Activated naive CD4-positive, alpha-beta T cell treated with anti-CD3 and anti-CD28 coated beads, Interleukin-2, amount 50 U/mL, for 24 hours (primary cell): ENCODE measurements at regions not wholly inside any gene's neighbourhood (a gene's known extent, or its start where the extent isn't known, plus 50 kb on each side); places are given as distances from the start of the nearest gene placed in this dataset.

Experiments used
- H3K27ac Mint-ChIP-seq: one replicate; pipeline ENCODE4 v1.8.0; 2021; ENCODE audit warnings: mild to moderate bottlenecking, mixed read lengths
- H3K27me3 Mint-ChIP-seq: one replicate; pipeline ENCODE4 v1.8.0; 2021; ENCODE audit warnings: mixed read lengths
- H3K36me3 Mint-ChIP-seq: one replicate; pipeline ENCODE4 v1.8.0; 2021; ENCODE audit warnings: mixed read lengths
- H3K4me1 Mint-ChIP-seq: one replicate; pipeline ENCODE4 v1.8.0; 2021; ENCODE audit warnings: mixed read lengths
- H3K4me3 Mint-ChIP-seq: one replicate; pipeline ENCODE4 v1.8.0; 2021; ENCODE audit warnings: mild to moderate bottlenecking, mixed read lengths
- H3K9me3 Mint-ChIP-seq: one replicate; pipeline ENCODE4 v1.8.0; 2021; ENCODE audit warnings: mixed read lengths

DNA sequence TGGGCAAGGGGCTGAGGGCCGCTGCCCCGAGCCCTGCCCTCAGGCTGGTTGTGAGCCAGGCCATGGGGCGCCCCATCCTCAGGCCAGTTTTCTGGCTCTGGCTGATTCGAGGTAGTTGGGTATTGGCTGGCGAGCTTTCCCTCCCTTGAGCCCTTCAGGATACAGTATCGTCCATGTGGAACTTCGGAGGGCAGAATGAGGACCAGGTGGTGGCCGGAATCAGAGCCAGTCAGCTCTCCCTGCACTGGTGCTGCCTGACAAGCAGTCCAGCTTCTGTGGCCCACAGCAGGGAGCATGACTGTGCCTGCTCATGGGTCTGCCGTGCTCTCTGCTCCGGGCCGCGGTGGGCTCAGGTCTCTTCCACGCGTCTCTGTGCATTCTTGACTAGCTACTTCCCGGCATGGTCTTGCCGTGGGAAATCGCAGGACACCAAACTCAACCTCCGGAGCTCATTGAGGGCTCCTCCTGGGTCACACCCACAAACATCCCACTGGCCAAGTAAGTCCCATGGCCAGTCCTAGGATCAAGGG is 1289.3 kb downstream of the BRD1 start:
- Mint-ChIP-seq H3K27ac (no peak overlapping the region), H3K27me3 (no peaks in the 10 kb centered on the region), H3K9me3 (no peaks in the 10 kb centered on the region), H3K36me3 (no peaks in the 10 kb centered on the region), H3K4me1 (no peaks in the 10 kb centered on the region), H3K4me3 (no peak overlapping the region)

DNA sequence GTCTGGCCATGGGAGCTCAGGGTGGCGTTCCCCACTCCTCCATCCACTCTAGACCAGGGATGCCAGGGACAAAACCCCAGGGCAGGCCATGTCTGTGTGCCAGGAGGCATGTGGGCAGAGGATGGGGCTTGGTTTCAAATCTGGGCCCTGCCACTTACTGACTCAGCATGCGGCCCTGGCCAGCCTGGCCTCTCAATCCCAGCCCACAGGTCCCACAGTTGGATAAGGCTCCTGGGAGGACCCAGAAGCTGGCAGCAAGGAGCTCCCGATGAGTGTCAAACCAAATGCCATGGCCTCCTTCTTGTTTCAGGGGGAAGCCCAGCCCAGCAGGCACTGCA is 1290.4 kb downstream of the BRD1 start:
- Mint-ChIP-seq H3K4me1 (no peaks in the 10 kb centered on the region), H3K27ac (no peak overlapping the region), H3K4me3 (no peak overlapping the region), H3K36me3 (no peaks in the 10 kb centered on the region), H3K27me3 (no peaks in the 10 kb centered on the region), H3K9me3 (no peaks in the 10 kb centered on the region)

DNA sequence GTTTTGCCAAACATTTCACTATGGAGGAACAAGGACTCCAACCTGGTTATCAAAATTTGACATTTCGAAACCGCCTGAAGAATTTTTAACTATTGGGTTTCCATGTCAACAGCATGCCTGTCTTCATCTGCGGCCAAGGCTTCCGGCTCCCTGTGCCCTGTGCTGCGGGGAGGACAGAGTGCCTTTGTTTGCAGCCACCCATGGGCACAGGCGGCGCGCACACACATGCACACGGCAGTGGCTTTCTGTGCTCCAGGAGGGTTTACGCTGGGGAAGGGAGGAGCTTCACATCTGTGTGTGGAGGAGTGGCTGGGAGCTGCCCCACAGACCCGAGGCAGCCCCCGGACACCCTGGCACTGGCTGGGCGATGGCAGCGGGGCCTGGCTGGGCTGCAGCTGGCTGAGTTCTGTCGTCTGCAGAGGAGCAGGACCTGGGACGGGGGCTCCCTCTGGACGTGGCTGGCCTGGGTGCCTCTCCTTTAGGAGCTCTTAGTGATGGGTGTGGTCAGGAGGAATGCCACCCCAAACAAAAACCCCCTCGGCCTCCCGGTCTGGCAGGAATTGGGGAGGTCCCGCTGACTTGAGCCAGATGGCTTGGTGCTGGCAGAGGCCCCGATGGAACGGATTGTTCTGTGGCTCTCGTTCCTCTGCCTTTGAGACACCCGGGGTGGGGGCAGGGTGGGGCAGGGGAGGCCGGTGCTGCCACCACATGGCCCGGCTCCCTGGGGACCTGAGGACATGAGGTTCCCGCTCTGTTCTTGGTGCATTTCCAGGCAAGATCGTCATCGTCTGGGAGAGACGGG is 1290.9 kb downstream of the BRD1 start:
- Mint-ChIP-seq H3K4me1 (no peaks in the 10 kb centered on the region), H3K27me3 (no peaks in the 10 kb centered on the region)

DNA sequence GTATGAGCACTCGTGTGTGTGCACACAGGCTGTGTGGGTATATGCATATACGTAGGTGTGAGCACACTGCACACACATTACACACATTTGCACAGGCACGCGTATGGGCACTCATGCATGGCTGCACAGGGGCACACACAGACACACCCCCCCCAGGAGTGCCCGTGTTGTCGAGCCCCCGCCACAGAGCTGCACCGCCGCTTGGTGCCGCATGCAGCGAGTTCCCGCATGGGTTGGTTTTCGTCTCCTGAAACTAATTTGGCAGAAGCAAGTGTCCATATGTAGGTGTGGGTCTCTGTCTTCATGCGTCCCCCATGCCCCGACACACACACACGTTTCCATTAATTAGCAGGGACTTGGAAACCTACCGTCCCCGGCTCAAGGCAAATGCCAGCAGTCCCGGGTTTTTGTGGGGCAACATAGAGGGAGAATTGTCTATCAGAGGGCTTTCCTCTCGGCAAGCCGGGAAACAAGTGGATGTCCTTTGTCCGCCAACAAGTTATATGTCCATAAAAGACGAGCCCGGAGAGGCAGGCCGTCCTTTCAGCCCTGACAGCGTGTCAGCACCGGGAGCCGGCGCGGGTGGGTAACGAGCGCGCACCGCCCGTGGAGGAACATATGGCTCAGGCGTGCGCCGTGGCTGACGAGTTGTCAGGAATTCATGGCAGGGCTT is 1291.7 kb downstream of the BRD1 start:
- H3K27me3 Mint-ChIP-seq = no peaks in the 10 kb centered on the region
- H3K36me3 Mint-ChIP-seq = no peaks in the 10 kb centered on the region

More for the DNA sequence above, 1290.9 kb downstream of the BRD1 start:
- H3K36me3 Mint-ChIP-seq = no peaks in the 10 kb centered on the region
- no peak overlapping the region for H3K27ac Mint-ChIP-seq
- no peak overlapping the region for H3K4me3 Mint-ChIP-seq
- H3K9me3 Mint-ChIP-seq = no peaks in the 10 kb centered on the region

DNA sequence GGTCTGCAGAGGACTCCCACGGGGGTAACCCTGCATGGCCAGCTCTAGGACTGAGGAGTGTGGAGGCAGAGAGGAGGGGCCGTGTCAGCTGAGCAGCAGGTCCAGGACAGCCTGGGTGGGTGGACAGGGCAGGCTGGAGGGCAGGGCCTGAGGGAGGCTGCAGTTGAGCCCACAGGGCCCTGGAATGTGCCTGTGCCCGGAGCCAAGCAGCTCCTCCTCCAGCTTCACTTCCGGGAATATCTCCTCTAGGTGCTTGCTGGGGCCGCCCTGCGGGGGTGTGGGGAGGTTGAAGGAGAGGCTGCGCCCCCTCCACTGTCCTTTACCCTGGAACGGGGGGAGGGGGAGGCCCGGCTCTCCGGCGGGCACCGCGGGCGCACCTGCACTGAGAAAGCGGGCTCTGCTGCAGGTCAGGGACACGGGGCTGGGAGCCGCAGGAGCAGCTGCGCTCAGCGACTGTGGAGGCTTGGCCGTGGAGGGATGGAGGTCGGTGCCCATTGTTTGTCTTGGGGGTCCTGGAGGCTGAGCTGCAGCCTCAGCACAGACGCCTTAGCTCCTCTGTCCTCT is 1293.2 kb downstream of the BRD1 start:
- Mint-ChIP-seq H3K36me3 (no peaks in the 10 kb centered on the region), H3K9me3 (no peaks in the 10 kb centered on the region), H3K4me3 (no peak overlapping the region), H3K27ac (no peak overlapping the region), H3K27me3 (no peaks in the 10 kb centered on the region), H3K4me1 (no peaks in the 10 kb centered on the region)

More for the DNA sequence above, 1291.7 kb downstream of the BRD1 start:
- Mint-ChIP-seq H3K9me3 (no peaks in the 10 kb centered on the region), H3K4me3 (no peak overlapping the region), H3K4me1 (no peaks in the 10 kb centered on the region), H3K27ac (no peak overlapping the region)

DNA sequence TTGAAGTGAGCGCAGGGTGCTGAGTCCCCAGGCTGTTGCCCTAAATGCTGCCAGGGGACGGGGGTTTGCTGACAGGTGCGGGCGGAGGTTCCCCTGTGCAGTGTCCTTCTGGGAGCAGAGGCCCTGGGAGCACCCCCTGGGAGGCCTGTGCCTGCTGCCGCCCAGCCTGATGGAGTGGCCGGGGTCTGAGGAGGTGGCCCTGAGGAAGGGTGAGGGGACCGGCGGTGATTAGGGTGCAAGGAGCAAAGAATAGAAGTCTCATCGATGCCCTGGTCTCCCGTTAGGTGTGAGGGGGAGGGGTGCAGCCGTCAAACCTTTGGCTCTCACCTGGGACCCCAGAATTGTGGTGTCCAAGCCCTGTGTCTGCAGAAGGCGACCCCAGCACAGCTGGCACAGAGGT is 1294.7 kb downstream of the BRD1 start:
- no peak overlapping the region for H3K27ac Mint-ChIP-seq
- H3K4me3 Mint-ChIP-seq = no peak overlapping the region
- no peaks in the 10 kb centered on the region for H3K27me3 Mint-ChIP-seq
- H3K36me3 Mint-ChIP-seq = no peaks in the 10 kb centered on the region
- H3K9me3 Mint-ChIP-seq = no peaks in the 10 kb centered on the region
- no peaks in the 10 kb centered on the region for H3K4me1 Mint-ChIP-seq

DNA sequence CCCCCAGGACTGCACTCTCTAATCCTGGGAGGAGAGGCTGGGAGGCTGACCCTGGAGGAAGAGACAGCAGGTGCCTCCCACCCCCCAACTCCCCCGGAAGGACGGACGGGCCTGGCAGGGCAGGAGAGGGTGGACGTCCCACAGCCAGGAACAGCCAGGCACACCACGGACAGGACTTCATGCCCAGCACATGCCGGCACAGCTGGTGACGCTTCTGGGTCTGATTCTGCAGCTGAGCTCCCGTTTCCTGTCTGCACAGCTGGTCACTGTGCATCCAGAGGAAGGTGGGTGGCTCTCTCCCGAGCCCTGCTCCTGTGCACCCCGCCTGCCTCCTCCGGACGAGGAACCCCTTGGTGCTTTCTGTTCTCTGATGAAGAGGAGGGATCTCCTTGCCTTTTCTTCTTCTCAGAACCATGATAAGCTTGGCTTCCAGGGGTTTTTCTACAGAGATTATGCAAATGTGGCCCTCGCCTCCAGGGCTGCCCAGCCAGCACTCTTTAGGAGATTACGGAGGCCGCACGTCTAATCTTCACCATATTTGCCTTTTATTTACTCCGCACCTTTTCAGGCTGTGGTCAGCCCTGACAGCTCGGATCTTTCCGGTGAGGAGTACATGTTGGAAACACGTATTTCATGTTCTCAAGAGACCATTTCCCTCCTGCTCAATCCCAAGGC is 1295.8 kb downstream of the BRD1 start:
- Mint-ChIP-seq H3K27ac (no peak overlapping the region), H3K9me3 (no peaks in the 10 kb centered on the region), H3K4me1 (no peaks in the 10 kb centered on the region), H3K4me3 (no peak overlapping the region), H3K36me3 (no peaks in the 10 kb centered on the region), H3K27me3 (no peaks in the 10 kb centered on the region)

DNA sequence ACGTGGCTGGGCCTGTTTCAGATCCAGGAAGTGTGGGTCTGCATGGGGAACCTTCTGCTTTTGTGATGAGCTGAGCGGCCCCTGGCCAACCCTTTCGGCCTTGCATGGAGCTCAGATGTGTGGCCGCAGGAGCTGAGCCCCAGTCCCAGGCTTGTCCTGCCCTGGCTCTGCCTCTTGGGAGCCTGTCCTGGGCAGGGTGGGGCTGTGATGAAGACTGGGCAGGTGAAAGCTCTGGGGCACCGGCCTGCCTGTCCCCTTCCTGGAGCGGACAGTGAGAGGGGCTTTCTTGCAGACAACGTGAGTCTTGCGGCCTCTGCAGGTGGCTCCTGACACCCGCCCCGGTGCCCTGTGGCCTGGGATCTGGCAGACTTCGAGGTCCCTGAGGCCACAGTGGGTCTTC is 1296.6 kb downstream of the BRD1 start:
- no peaks in the 10 kb centered on the region for H3K27me3 Mint-ChIP-seq
- no peaks in the 10 kb centered on the region for H3K36me3 Mint-ChIP-seq
- no peak overlapping the region for H3K27ac Mint-ChIP-seq

DNA sequence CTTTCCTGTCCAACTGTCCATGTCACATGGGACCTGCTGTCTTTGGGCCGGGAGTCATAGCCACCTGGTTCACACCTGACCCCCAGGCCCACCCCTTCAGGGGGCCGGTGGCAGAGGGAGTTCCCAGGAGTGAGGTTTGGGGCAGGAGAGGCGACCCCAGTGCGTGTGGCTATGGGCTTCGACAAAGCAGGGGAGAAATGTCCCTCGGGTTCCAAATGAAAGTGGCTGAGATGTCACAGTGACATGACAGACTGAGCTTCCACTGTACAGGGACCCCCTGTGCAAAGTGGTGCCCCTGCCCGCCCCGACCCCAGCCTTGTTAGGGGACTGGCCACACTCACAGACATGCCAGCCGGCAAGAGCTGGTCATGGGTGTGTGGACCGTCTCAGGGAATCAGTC is 1297.0 kb downstream of the BRD1 start:
- Mint-ChIP-seq H3K36me3 (no peaks in the 10 kb centered on the region), H3K27ac (no peak overlapping the region), H3K27me3 (no peaks in the 10 kb centered on the region), H3K4me1 (no peaks in the 10 kb centered on the region), H3K9me3 (no peaks in the 10 kb centered on the region), H3K4me3 (no peak overlapping the region)

More for the DNA sequence above, 1296.6 kb downstream of the BRD1 start:
- Mint-ChIP-seq H3K4me1 (no peaks in the 10 kb centered on the region), H3K4me3 (no peak overlapping the region), H3K9me3 (no peaks in the 10 kb centered on the region)

DNA sequence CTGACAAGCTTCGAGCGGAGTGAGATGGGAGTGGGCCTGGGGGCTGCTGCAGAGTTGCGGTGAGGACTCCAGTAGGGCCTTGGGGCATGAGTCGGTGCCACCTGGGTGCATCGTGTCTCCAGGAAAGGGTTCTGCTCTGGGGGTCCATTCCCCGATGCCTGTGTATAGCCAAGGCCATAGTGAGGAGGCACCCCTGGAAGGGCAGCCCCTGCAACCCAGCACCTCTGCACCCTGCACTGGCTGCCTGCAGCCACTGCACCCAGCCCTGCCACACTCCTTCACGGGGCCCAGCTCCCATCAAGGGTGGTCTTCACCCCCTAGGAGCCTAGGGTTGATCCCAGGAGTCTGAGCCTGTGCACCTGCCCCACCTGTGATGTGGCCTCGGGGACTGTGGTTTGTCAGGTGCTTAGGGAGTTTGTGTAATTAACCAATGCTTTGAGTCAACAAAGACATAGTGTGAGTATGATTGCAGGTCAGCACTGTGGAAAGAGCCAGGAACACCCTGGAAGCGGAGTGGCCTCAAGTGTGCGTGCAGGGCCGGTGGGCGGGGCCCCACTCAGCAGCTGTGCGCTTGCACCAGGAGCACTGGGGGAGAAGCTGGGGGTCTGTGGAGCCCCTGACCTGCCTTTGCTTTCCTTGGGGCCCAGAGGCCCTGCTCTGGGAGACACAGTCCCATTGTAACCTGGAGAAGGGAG is 1299.3 kb downstream of the BRD1 start:
- Mint-ChIP-seq H3K27ac (no peak overlapping the region), H3K27me3 (no peaks in the 10 kb centered on the region), H3K9me3 (no peaks in the 10 kb centered on the region), H3K4me3 (no peak overlapping the region), H3K36me3 (no peaks in the 10 kb centered on the region), H3K4me1 (no peaks in the 10 kb centered on the region)

DNA sequence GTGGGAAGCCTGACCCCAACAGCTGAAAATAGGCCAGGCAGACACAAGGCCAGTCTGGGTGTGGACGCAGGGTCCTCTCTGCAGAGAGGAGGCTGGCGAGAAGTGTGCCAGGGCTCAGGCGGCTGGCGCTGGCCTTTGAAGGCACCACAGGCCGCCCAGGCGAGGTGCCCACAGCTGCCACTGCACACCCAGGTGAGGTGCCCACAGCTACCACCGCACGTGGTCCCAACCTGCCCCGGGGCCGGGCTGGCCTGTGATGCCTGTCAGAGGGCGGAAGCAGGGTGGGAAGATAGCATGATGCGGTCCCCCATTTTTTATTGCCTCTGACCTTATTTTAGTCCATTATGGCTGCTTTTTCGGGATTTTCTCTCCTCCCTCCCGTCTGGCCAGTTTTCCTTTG is 1303.9 kb downstream of the BRD1 start:
- H3K9me3 Mint-ChIP-seq = no peaks in the 10 kb centered on the region
- H3K4me1 Mint-ChIP-seq = no peaks in the 10 kb centered on the region
- H3K4me3 Mint-ChIP-seq = no peak overlapping the region
- no peak overlapping the region for H3K27ac Mint-ChIP-seq
- no peaks in the 10 kb centered on the region for H3K36me3 Mint-ChIP-seq
- no peaks in the 10 kb centered on the region for H3K27me3 Mint-ChIP-seq

DNA sequence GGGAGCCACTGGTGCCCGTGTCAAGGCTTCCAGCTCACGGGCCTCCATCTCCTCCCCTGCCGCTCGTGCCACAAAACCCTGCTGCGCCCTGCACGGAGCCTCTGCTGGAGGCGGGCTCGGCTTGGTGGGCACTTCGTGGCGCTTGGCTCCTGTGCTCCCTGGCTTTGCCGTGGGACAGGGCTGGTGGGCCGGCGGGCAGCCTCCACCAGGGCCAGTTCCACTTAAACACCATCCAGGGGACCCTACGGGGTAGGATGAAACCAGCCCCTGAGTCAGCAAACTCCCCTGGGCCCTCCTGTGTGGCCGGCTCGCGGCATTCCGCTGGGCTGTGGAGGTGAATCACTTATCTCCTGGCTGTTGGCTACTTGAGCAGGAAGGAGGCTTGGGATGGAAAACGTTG is 1304.6 kb downstream of the BRD1 start:
- Mint-ChIP-seq H3K9me3 (no peaks in the 10 kb centered on the region), H3K36me3 (no peaks in the 10 kb centered on the region), H3K4me1 (no peaks in the 10 kb centered on the region), H3K4me3 (no peak overlapping the region), H3K27me3 (no peaks in the 10 kb centered on the region), H3K27ac (no peak overlapping the region)

DNA sequence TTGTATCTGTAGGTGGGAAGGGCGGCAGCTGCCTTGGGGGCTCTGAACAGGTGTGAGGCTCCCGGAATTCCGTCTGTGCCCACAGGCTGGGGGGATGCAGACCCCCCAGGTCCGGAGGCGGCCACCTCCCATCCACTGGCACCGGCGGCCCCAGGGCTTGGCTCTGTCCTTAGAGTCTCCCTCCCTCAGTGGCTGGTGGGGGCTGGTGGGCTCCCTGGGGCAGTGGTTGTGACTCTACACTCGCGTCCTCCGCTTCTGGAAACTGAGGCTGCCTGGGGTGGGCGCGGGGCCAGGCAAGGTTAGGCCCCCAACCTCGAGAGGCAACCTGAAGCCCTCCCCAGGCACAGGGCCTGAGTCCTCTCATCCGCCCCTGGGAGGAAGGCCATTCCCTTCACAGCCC is 1305.4 kb downstream of the BRD1 start:
- H3K4me3 Mint-ChIP-seq = no peak overlapping the region
- H3K4me1 Mint-ChIP-seq = no peaks in the 10 kb centered on the region
- no peak overlapping the region for H3K27ac Mint-ChIP-seq
- H3K36me3 Mint-ChIP-seq = no peaks in the 10 kb centered on the region
- H3K9me3 Mint-ChIP-seq = no peaks in the 10 kb centered on the region
- H3K27me3 Mint-ChIP-seq = no peaks in the 10 kb centered on the region

DNA sequence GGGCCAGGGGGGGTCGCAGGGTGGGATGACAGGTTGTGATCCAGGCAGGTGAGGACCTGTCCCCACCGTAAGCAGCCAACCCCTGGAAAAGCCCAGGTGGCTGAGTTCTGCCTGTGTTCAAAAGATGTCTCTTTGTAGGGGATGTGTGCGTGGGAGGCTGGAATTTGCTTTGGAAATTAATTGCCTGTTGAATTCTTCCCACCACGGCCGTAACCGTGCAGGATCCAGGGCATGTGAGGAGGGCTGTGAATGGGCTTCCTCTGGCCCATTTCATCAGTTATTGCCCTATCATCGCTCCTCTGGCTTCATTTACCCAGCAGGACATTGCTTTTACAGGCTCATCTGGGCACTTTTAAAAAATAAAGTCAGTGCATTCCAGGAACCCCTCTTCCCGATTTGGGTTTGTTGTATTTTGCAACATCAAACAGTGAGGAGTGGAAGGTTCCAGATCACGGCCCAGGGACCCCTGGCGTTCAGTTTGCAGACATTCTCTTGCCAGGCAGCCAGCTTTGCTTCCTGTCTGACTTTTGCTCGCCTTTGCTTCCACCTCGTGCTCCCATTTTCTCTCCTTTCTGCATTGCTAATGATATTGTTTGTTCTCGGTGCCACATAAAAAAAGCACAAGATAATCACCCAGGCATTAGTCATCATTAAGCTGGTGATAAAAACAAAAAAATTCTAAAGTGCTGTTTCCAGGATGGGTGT is 1306.6 kb downstream of the BRD1 start:
- Mint-ChIP-seq H3K4me1 (no peaks in the 10 kb centered on the region), H3K36me3 (no peaks in the 10 kb centered on the region), H3K4me3 (no peak overlapping the region), H3K9me3 (no peaks in the 10 kb centered on the region), H3K27me3 (no peaks in the 10 kb centered on the region), H3K27ac (no peak overlapping the region)

DNA sequence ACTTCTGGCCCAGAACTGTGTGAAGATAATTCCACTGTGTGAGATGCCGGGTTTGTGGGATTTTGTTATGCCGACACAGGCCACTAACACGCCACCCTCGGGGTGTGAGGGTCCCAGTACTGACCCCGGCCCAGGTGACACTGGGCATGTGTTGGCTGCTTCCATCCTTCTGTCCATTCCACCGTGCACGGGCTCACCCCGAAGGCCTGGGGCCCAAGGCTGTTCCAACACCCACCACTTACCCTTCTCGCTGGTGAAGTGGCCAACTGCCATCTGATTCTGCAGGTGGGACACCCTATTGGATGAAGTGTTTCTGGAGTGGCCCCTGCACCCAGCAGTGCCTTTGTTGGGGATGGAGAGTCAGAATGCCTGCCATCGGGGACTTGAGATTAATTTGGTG is 1307.5 kb downstream of the BRD1 start:
- Mint-ChIP-seq H3K27me3 (no peaks in the 10 kb centered on the region), H3K9me3 (no peaks in the 10 kb centered on the region), H3K4me3 (no peak overlapping the region), H3K4me1 (no peaks in the 10 kb centered on the region), H3K27ac (no peak overlapping the region), H3K36me3 (no peaks in the 10 kb centered on the region)
